MV-4-11 (cell line): ENCODE measurements at regions not wholly inside any gene's neighbourhood (a gene's known extent, or its start where the extent isn't known, plus 50 kb on each side); places are given as distances from the start of the nearest gene placed in this dataset.

Experiments
- DNase-seq: peaks from one replicate; lab custom pipeline; 2025; lab: John Stamatoyannopoulos, UW

DNA sequence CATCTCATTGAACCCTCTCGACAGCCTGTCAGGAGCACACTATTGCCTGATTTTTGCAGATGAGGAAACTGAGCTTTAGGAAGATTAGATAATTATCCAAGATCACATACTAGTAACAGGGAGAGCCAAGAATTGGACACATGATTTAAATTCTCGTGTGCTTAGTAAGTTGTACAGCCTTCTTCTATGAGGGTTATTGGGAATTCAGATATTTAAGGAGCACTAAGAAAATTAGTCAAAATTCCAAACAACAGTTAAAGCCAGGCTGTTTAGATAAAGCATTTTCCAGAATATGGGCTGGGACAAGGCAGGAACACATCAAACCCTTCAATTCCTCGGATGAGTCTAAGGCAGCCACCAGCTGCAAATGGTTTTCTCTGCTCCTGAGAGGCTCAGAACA is 148.8 kb downstream of the TMEM30B start:
- no peak for DNase-seq

DNA sequence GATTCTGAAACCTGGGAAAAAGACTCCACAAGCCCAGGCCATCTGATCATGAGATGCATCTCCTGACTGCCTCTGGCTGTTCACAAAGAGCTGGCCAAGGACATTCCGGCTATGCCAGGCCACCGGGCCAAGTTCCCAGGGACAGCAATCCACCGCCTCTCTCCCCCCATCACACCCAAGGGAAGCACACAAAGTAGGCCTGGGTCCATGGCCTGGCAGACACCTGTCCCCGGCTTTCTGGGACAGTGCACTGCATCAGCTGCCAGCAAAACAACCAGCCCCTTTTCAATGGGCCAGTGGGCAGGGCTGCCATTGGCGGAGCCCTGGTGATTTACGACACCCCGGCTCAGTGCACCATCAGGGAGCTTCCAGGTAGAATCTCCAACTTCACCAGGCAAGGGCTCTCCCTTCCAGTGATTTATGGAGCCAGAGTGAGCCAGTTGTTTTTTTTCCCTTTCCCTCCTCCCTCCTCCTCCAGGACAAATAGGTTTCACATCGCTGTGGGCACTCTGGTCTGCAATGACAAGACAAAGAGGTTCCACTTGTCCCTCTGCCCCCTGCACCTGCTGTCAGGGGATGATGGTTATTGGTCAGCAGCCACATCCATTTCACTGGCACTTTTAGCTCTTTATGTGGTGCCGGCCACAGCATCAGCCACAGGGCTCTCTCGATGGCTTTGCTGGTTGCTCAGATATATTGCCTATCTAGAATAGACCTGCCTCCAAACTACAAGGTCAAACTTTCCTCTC is 149.6 kb downstream of the SLC38A6 start:
- no peak for DNase-seq

DNA sequence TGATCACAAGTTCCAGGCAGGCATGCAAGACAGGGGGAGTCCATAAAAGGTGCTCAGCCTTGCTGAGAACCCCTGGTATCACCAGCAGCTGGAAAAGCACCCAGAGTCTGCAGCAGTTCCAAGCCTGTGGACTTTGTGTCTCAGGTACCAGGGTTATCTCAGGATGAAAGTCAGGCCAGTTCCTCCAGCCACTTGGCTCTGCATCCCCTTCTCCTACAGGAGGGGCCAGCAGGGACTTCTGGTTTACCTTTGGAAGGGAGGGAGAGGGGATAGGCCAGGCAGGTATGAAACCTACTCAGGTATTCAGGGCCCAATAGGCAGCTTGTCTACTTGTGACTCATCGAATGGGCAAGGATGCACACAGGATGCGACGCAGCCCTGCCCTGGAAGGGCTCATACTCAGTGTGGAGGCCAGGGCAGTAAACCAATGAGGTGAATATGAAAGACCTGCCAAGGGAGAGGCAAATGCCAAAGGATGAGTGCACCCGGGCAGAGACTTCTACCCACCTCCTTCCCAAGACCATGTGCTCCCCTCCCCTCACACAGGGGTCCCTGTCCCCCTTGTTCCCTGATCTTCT is 148.2 kb downstream of the SLC38A6 start:
- no peak for DNase-seq

DNA sequence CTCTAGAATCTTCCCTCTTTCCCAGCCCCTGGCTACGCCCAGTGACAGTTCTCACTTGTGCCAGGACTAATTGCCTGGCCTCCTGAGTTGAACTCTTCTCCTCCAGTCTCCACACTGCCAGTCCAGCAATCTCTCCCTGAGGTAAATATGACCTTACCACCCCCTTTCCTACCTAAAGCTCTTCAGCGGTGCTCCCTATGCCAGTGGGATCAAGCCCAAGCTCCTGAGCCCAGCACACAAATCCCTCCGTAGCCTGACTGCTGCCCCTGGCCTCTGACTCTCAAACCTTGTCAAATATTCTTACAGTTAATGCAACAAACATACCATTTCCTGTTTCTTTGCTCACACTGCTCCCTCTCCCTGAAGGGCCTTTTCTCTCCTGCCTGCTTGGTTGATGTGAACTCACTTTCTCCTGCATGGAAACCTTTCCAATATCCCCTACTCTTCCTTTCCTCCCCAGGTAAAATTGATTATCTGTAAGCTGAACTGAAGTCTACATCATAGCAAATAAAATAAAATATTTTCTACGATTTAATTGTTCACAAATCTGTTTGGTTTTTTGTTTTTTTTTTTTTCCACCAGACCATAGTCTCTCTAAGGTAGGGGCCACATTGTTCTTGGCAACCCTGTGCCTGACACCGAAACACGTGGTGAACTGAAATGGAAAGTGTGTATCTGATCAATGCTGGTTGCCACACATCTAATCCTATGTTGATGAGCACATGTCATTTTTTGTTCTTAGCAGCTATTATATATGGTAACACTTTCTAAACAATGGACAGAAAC is 147.5 kb downstream of the SLC38A6 start:
- DNase-seq: peak; percentile 54

DNA sequence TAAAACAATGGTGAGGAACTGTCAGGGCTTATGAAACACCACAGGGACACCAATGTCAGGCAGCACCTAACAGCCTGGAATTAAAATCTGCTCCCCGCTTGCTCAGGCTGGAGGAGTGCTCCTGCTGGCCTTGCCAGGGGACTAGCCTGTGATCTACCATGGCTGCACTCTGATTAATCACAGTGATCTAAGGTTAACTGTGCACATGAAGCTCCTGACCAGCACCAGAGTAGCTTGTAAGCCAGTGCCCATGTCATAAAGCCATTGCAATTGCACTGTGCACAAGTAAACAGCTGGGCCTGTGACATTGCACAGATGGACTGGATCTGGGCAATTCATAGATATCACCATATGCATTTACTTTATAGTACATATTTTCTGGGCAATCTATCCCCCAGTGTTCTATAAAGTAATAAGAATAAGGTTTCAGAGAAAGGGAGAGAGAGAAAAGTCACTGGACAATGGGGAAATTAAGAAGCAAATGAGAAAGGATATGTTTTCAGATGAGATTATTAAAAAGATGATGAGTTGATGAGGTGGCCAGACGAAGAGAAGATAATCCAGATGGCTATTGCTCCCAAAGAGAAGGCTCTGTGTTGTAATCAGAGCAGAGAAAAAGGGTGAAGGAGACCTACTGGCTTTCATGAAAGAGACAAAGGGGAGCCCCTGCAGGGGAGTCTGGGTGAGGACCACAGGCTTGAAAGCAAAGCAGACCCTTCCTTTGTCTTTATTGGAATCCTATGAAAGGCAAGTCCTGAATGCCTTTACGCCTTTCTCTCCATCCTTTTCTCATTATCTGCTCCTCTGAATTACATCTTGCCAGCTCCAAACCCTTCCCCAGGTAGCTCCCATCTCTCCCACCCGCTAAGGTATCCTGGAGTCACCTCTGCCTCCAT is 145.8 kb downstream of the SLC38A6 start:
- no peak for DNase-seq

DNA sequence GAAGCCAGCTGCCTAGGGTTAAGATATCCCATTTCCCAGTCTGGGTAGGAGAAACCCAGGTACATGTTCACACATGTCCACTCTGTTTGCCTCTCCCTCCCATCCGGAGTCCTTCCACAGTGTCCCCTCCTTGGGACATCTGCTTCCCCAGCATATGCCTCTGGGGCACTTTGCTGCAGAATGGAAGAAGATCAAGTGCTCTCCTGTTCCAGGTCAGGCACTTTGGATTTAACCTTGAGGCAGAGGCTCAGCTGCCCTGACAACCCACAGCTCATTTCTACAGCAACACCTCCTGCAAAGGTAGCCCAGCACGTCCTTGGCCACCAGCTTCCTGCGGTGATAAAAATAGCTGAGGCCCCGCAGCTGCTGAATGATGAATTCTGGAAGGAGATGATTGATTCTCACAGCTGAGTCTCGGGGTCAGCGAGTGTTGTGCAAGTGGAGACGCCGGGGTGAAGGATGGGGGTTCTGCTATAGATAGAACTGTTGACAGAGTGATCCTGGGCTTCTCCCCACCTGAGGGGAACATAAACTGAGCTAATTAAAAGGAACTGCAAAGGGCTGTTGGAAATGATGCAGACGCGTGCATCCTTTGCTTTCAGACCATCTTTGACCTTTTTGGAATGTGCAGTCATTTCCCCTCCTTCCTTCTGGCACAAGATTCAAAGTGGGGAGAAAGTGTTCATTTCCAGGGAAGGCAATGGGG is 145.0 kb downstream of the SLC38A6 start:
- DNase-seq: peak; percentile 59

DNA sequence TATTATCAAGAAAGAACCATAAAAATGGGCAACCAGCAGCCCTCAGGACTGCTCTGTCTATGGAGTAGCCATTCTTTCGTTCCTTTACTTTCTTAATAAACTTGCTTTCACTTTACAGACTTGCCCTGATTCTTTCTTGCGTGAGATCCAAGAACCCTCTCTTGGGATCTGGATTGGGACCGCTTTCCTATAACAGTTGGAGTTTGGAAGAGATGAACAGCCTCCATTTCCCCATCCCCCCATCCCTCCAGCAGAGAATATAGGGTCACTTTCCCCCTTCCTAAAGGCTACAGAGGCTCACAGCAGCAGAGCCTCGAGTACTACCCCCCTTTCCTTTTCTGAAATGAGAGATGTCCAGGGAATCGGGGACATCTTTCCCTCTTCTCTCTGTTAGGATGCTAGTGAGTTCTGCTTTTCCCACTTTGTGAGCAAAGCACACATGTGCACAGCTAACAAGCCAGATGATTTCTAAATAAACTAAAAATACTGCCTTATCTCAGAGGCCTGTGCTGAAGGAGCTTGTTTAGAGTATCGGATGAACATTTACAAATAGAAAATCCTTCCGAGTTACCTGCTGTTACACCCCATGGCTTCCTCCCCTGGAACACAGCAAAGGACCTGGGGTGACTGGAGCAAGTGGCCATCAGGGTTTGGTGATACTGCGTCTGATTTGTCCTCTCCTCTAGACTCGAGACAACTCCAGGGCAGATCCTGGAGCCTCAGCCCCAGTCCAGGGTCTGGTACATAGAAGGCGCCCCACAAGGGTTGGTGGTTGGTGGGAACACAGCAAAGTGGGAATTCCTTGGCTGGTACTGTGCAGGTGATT is 144.2 kb downstream of the SLC38A6 start:
- DNase-seq: no peak

DNA sequence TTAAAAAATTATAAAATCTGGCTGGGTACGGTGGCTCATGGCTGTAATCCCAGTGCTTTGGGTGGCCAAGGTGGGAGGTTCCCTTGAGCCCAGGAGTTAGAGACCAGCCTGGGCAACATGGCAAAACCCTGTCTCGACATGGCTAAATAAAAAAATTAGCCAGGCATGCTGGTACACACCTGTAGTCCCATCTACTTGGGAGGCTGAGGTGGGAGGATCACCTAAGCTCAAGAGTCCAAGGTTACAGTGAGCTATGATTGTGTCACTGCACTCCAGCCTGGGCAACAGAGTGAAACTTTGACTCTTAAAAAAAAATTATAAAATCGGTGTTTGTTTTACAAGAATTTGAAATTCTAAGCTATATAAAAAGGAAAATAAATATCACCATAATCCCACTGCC is 141.8 kb downstream of the SLC38A6 start:
- no peak for DNase-seq

DNA sequence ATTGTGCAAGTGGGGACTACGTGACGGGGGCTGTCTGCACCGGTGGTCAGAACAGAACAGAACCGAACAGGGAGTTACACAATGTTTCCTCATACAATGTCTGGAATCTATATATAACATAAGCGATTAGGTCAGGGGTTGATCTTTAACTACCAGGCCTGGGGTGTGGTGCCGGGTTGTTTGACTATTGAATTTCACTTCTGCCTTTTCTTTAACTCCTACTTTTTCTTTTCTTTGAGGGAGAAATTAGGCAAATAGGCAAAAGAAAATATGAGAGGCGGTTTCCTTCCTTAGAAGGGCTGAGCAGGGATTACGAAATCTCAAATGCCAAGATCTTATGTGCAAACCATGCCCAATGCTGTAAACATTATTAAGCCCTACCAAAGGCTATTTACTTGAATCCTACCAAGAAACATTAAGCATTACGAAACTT is 140.3 kb downstream of the SLC38A6 start:
- DNase-seq: peak; percentile 99

DNA sequence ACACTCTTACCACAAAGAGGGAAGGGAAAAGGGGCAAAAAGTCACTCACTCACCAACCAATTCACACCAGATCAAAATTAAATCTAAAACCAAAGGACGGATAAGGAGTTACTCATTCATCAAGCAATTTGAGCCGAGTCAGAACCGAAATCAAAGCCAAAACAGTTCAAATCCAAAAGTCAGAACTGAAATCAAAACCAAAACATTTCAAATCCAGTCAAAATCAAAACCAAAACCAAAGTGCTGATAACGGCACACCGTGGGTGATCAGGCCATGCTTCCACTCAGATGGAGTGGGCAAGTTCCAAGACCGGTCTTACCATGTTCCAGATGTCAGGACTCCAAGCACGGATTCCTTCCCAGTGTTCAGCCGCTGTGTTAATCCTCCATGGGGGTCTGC is 139.5 kb downstream of the SLC38A6 start:
- peak; percentile 38 for DNase-seq

DNA sequence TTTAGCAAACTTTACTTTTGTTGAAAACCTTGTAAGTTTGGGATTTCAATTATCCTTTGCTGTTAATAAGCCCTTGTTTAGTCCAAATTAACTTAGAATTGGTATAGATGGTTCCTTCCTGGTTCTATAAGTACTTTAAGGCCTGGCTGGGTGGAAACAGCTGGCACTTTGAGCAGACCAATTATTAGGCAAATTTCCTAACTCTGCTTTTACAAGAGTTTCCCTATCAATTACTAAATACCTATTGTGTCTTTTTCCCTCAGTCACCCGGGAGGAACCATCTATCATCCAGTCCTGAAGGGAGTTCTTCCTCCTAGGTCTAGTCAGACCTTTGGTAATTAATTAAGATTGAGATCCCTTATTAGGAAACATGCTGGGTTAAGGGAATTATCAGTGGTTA is 138.0 kb downstream of the SLC38A6 start:
- DNase-seq: no peak

DNA sequence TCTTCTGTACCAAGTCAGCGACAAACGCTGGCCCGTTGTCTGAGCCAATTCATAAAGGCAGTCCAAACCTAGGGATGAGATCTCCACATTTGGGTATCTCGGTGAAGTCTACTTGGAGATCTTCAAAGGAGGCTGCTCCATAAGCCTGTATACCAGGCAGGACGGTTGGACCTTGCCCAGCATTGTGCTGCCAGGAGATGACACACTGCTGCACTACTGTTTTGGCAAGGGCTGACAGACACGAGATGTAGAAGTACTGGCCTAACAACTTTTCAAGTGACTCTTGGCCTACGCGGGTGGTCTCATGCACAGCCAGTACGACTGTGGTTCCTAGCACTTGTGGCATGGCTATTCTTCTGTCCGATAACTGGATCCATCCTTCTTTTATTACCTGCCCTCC is 135.3 kb downstream of the SLC38A6 start:
- no peak for DNase-seq

DNA sequence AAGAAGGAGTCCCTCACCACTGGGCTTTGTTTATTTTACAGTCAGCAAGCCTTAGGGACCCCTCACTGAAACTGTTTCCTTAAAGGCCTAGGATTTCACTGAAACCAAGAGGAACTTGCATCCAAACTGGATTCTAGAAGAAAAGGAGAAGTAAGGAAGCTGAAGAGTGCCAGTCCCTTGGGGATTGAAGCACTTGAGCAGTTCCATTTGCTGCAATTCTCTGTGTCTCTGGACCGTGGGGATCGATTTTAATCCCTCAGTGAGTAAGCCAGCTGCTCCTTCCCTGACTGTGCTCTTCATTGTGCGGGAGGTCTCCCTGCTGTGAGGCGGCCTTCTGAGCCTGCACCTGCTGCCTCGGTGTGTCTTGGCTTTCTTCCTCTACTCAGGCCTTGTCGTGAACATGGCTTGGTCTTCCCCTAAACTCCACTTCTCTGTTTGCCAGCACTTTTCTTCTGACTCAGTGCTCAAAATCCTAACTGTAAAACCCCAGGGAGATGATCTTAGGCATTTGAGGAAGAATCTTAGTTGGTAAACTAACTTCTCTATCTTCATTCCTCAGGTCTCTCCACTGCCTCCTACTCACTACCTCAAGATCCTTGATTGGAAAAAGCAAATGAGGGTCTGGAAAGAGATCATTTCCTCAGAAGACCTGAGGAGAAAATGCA is 132.6 kb downstream of the SLC38A6 start:
- peak; percentile 90 for DNase-seq

DNA sequence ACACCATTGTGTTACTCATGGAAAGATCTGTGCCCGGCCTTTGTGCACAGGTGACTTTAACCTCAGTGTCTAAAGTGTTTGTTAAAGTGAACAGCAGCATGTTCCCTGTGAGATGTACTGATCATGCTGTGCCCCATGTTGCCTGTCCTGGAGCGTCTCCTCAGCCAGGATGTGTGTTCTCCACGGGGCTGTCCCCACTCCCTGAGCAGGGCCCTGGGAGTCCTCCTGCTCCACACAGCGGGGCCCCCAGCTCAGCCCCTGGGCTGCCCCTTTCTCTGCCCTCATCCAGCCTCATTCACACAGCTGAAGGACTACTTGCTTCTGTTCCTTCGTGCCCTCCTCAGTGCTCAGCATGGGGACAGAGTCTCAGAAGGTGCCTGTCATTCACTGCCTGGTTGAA is 131.5 kb downstream of the SLC38A6 start:
- DNase-seq: no peak

DNA sequence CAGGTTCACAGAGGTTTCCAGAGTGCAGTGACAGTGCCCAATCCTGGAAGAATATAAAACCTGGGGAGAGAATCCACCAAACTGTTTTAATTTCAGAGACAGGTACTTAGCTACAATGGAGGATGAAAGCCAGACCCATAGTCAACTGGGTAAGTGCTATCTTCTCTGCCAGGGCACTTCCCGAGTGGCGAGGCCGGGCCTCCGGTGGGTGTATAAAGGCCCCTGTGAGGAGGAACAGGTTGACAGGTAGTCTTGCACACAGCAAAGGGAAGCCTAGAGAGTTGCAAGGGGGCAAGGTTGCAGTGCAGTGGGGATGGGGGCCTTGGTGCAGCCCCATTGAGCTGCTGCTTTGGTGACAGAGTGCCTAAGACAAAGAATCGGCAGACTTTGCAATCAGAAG is 130.7 kb downstream of the SLC38A6 start:
- DNase-seq: no peak

DNA sequence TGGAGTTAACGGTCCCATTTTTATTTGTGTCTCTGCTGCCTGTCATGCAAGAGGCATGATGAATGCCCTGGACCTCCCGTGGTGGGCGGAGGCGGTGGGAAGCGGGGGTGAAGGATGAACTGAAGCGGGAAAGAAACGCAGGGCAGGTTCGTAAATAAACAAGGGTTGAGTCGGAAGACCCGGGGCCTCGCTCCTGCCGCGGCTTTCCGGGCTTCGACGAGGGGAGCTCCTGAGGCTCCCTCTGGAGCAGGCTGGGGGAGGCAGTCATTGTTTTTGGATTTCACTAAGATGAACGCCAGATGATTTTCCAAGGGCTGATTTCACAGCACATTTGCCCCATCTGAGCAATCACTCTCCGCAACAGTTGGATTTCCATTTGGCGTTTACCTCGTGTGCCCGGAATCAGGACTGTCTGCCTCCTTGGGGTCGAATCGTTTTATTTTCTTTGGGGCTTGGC is 130.2 kb downstream of the SLC38A6 start:
- DNase-seq: no peak

DNA sequence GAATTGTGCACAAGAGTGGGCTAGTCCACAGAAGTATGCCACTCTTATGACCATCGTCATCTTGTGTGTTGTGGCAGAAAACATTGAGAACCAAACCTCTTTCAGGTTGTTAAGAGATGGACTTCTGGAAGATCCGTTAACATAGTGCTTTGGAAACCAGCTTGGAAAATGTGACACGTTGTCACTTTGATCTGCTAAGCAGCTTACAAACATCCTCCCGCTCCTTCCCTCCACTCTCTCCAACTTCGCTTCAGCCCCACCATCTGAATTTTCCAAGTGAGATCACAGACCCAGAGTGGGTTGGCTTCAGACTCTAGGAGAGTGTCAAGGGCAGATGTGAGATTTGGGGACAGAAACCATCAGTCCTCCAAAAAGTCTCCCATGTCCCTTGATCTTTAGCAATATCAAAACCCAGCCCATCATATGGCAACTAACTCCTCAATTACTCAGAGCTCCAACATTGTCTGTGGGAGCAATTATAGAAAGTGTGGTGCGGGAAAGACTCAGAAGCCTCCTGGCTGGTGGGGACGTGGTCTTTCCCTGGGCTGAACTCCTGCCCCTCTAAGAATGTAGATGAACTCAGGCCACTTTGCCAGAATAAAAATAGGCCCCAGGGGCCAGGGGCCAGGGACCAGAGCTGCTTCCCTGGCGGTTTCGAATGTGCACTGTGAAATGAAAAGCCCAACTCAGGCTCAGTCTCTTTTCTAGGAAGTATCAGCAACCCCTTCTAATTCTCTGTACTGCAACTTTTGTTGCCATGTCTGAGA is 129.5 kb downstream of the SLC38A6 start:
- no peak for DNase-seq

DNA sequence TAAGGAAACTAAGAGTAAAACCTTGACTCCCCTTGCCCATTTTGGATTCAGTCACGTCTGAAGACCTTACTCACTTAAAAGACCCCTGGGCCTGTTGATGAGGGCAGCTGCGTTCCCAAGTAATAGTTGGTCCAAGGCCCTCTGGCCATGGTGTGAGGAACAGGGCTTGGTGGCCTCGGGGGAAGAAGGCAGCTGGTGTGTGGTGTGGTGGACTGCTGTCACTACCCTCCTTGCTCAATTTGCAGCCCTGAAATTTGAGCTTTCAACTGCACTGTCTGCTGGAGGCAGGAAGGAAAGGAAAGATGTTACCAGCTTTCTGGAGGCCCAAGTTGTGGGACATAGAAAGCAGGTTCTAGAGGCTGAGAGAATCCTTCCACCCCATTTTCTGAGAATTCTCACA is 128.2 kb downstream of the SLC38A6 start:
- peak; percentile 29 for DNase-seq

DNA sequence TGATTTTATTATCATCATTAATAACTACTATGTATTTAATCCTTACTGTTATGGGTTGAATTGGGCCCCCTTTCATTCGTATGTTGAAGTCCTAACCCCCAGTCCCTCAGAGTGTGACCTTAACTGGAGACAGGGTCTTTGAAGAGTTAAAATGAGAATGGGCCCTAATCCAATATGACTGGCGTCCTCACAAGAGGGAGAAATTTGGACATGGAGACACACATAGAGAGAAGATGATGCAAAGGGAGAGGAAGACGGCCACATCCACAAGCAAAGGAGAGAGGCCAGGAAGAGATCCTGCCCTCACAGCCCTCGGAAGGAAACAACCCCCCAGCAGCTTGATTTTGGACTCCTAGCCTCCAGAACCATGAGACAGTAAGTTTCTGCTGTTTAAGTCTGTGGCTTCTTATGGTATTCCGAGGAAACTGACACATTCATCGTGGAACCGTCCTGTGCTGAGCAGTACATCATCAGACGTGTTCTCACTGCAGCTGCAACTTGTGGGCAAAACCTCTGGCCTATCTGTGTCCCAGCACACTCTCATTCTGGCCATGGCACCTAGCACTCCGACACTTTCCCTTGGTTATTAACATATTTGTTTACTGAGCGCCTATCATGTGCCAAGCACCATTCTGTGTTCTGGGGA is 127.6 kb downstream of the SLC38A6 start:
- no peak for DNase-seq
